ENCODE measurements at regions not wholly inside any gene's neighbourhood (a gene's known extent, or its start where the extent isn't known, plus 50 kb on each side); places are given as distances from the start of the nearest gene placed in this dataset.
A peak's percentile ranks its signal among the peaks of the same experiment; 100 is the strongest.
"Not testable (repeated sequence)": the region's sequence is repeated elsewhere in the genome, so short reads cannot be mapped to it uniquely, and the experiment has no call there.

- DNase-seq (ENCODE audit: low read depth), result not testable (repeated sequence)
Observed at GRCh38 chr7:109632890-109633289, 1063.2 kb downstream of the DNAJB9 start.

DNA sequence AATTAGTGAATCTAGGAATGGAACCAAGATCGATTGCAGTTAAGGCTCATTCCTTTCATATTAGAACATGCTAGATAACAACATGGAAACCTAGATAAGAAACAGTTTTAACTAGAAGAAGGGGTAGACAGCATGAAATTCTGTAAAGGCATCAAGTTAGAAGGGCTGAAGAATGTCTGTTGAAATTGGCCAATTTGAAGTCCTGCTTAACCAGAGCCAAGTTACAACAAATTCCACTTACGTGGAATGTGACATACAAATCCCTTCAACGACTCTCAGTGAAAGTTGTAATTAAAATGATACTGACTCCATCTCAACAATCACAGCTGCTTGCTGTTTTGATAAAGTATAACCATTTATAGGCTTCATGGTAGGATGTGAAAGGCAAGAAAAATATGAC, 1065.7 kb downstream of the DNAJB9 start:
- no peak for DNase-seq (ENCODE audit: low read depth)

GRCh38 chr7:109637428-109637990, 1067.8 kb downstream of the DNAJB9 start:
- DNase-seq (ENCODE audit: low read depth), result no peak

DNA sequence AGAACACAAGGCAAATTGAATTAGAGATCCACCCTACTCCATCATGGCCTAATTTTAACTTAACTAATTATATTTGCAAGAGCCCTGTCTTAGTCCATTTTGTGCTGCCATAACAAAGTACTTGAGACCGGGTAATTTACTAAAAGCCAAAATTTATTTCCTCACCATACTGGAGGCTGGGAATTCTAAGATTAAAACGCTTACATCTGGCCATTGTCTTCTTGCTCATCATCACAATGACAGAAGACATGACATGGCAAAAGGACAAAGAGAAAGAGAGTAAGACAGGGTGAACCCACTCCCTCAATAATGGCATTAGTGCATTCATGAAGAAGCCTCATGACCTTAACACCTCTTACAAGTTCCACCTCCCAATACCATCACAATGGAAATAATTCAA, 1068.6 kb downstream of the DNAJB9 start:
- no peak for DNase-seq (ENCODE audit: low read depth)

GRCh38 chr7:109639561-109639960, 1069.9 kb downstream of the DNAJB9 start:
- DNase-seq (ENCODE audit: low read depth), result no peak

- peak; percentile 68 for DNase-seq (ENCODE audit: low read depth)
Observed at GRCh38 chr7:109641445-109641844, 1071.8 kb downstream of the DNAJB9 start.

- no peak for DNase-seq (ENCODE audit: low read depth)
Observed at GRCh38 chr7:109646124-109646523, 1076.5 kb downstream of the DNAJB9 start.

DNA sequence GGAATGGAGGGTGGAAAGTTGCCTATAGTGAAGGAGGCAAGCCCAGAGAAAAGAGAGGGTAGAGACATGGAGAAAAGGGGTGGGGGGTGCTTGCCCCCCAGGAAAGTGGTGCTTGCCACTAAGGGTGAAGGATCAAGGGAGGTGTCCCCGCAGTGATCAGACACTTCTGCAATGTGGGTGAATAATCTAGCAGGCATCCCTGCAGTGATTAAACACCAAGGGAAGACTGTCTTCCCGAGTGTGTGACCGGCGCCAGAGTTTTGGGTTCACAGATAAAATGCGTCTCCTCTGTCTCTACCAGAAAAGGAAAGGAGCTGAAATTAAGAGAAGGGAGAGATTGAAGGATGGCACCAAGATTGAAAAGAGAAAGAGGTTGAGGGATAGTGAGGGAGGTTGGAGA, 1076.9 kb downstream of the DNAJB9 start:
- DNase-seq (ENCODE audit: low read depth), result not testable (repeated sequence)

DNA sequence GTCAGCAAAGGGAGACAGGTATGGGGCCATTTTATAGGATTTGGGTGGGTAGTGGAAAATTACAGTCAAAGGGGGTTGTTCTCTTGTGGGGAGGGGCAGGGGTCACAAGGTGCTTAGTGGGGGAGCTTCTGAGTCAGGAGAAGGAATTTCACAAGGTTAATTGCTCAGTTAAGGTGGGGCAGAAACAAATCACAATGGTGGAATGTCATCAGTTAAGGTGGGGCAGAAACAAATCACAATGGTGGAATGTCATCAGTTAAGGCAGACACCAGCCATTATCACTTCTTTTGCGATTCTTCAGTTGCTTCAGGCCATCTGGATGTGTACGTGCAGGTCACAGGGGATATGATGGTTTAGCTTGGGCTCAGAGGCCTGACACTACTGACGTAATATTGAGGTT, 1077.6 kb downstream of the DNAJB9 start:
- DNase-seq (ENCODE audit: low read depth), result not testable (repeated sequence)

DNA sequence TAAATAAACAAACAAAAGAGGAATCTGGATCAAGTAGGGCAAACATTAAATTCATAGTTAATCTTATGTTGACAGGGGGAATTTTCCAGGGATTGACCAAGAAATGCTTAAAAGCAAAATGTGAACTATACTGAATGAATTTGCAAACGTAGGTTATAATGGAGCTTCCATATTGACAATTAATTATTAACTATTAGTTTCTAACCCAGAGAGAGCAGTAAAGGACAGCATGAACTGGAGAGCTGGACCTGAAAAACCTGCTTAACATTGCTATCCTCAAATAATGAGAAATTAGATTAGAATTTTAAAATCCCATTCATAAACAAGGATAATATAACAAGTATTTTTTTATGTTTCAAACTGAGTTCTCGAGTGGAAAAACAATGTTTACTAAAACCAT, 1089.6 kb downstream of the DNAJB9 start:
- DNase-seq (ENCODE audit: low read depth), result no peak

GRCh38 chr7:109660401-109660800, 1090.7 kb downstream of the DNAJB9 start:
- no peak for DNase-seq (ENCODE audit: low read depth)

DNA sequence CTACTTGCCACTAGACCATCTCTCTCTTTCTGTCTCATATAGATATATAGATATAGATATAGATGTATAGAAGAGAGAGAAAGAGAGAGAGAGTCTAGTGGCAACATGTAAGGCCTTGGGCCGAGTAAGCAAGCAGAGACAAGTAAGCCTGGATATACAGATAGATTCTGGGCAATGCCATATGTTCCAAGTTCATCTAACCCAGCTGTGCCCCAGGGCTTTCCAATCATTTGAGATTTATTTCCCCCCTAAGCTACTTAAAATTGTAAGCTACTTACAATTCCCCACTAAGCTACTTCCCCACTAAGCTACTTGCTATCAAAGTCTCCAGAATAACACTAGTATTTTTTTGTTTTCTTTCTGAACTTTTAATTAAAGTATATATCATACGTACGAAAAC, 1094.1 kb downstream of the DNAJB9 start:
- DNase-seq (ENCODE audit: low read depth), result no peak

DNA sequence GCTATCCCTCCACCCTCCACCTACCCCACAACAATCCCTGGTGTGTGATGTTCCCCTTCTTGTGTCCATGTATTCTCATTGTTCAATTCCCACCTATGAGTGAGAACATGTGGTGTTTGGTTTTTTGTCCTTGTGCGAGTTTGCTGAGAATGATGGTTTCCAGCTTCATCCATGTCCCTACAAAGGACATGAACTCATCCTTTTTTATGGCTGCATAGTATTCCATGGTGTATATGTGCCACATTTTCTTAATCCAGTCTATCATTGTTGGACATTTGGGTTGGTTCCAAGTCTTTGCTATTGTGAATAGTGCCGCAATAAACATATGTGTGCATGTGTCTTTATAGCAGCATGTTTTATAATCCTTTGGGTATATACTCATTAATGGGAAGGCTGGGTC, 1117.6 kb downstream of the DNAJB9 start:
- not testable (repeated sequence) for DNase-seq (ENCODE audit: low read depth)

DNA sequence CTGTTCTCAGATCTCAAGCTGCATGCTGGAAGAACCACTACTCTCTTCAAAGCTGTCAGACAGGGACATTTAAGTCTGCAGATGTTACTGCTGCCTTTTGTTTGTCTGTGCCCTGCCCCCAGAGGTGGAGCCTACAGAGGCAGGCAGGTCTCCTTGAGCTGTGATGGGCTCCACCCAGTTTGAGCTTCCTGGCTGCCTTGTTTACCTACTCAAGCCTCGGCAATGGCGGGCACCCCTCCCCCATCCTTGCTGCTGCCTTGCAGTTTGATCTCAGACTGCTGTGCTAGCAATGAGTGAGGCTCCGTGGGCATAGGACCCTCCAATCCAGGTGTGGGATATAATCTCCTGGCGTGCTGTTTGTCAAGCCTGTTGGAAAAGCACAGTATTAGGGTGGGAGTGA, 1122.9 kb downstream of the DNAJB9 start:
- DNase-seq (ENCODE audit: low read depth), result not testable (repeated sequence)

GRCh38 chr7:109694149-109695071, 1124.7 kb downstream of the DNAJB9 start:
- DNase-seq (ENCODE audit: low read depth), result no peak

GRCh38 chr7:109695419-109695818, 1125.7 kb downstream of the DNAJB9 start:
- DNase-seq (ENCODE audit: low read depth), result no peak

DNA sequence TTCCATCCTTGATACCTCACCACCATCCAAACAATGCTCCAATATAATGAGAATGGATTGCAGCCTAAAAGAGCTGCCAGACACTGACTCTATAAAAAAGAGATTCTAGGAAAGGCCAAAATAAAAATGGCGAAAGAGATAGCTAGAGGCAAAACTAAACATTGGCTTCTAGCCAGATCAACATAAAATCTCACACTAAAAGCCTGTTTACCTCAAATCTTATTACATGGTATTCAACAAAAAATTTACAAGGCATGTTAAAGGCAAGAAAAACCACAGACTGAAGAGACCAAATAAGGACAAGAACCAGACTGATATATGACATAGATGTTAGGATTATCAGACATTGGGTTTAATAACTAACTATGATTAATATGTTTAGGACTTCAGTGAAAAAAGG, 1127.0 kb downstream of the DNAJB9 start:
- DNase-seq (ENCODE audit: low read depth), result no peak

GRCh38 chr7:109699661-109700060, 1130.0 kb downstream of the DNAJB9 start:
- peak; percentile 40 for DNase-seq (ENCODE audit: low read depth)

DNA sequence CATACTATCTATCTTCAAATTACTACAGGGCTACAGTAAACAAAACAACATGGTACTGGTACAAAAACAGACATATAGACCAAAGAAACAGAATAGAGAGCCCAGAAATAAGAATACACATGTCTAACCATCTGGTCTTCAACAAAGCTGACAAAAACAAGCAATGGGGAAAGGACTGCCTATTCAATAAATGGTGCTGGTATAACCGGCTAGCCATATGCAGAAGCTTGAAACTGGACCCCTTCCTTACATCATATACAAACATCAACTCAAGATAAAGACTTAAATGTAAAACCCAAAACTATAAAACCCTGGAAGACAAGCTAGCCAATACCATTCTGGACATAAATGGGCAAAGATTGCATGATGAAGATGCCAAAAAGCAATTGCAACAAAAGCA, 1143.7 kb downstream of the DNAJB9 start:
- no peak for DNase-seq (ENCODE audit: low read depth)

- not testable (repeated sequence) for DNase-seq (ENCODE audit: low read depth)
Observed at GRCh38 chr7:109719359-109719758, 1149.7 kb downstream of the DNAJB9 start.

DNA sequence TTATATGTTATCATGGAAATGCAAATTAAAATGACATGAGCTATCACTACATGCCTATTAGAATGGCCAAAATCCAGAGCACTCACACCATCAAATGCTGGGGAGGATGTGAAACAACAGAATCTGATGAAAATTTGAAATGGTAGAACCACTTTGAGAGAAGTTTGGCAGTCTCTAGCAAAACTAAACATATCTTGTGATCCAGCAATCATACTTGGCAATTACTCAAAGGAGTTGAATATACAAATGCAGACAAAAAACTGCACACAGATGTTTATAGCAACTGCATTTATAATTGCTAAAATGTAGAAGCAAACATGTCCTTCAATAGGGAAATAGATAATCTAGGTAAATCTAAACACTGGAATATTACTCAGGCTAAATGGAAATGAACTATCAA, 1164.9 kb downstream of the DNAJB9 start:
- no peak for DNase-seq (ENCODE audit: low read depth)

DNA sequence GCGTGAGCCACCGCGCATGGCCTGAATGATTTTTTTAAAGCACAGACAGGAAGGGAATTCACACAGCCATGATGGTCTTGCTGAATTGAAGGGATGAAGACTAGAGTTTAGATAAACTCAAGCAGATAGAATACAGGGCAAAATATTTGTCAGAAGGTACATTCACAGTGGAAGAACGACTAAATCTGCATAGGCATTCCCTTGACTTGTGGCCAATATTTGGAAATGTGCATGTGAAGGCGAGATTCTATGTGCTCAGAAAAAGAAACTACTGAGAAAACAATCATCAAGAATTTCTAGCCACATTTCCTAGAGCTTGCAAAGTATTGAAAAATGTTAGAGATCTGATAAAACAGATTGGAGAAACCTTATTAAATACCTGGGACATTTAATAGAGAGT, 1166.2 kb downstream of the DNAJB9 start:
- DNase-seq (ENCODE audit: low read depth), result no peak

- no peak for DNase-seq (ENCODE audit: low read depth)
Observed at GRCh38 chr7:109745677-109746410, 1176.2 kb downstream of the DNAJB9 start.
